ENCODE measurements at regions not wholly inside any gene's neighbourhood (a gene's known extent, or its start where the extent isn't known, plus 50 kb on each side); places are given as distances from the start of the nearest gene placed in this dataset.

DNA sequence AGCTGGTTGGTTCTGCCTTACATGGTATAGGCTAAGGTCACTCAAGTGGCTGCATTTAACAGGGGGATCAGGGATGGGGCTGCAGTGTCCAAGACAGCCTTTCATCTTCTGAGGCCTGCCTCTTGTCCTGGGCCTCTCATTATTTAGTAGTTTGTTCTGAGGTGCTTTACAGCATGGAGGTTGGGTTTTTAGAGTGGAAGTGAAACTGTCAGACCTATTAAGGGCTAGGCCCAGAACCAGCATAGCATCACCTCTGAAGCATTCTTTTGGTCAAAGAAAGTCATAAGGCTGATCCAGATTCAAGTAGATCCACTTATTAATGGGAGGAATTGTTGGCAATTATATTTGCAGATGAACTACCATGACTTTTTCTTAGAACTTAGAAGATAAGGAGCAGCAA lies 146.0 kb upstream of the NMUR2 start:
- BruUV-seq (replicated peaks) = no TSS peak
- CTCF ChIA-PET = no interaction called here

DNA sequence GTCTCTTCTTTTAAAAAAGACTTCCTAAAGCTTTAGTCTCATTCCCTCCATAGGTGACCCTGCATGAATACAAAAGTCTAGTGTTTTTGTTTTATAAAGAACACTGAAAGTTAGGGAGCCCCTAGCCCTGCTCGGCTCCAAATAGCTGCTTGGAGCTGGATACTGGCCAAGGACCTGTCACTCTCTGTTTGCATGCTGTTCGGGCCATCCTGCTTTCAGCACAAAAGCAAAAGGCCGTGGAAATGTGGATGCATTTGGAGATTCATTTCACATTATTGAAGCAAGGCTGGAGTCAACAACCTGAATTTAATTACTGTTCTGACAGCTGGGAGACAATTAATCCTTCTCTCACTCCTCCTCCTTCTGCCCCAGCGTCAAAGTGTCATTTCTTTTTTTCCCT lies 151.7 kb upstream of the NMUR2 start:
- TF ChIP-seq, protein P1, sequence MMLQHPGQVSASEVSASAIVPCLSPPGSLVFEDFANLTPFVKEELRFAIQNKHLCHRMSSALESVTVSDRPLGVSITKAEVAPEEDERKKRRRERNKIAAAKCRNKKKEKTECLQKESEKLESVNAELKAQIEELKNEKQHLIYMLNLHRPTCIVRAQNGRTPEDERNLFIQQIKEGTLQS (IDR thresholded peaks at IDR 0.05) = no peak
- no peak for TF ChIP-seq POLR2A (IDR thresholded peaks at IDR 0.05; ENCODE audit: borderline replicate concordance, extremely low read depth, insufficient read depth, insufficient read length)
- TF ChIP-seq SRF (IDR thresholded peaks at IDR 0.05; ENCODE audit: low read depth) = no peak
- TF ChIP-seq ZBTB33 (IDR thresholded peaks at IDR 0.05; ENCODE audit: extremely low read depth, insufficient replicate concordance, low read length) = no peak
- TF ChIP-seq EGR1 (IDR thresholded peaks at IDR 0.05; ENCODE audit: low read depth) = no peak
- no peak for TF ChIP-seq POLR2AphosphoS5 (IDR thresholded peaks at IDR 0.05; ENCODE audit: low read depth, low read length)
- TF ChIP-seq TCF7L2 (IDR thresholded peaks at IDR 0.05; ENCODE audit: borderline replicate concordance, extremely low read depth, insufficient read depth, insufficient read length) = no peak
- no peak for TF ChIP-seq ELF1 (IDR thresholded peaks at IDR 0.05; ENCODE audit: borderline replicate concordance, low read depth)
- no peak for TF ChIP-seq SIN3A (IDR thresholded peaks at IDR 0.05; ENCODE audit: low read depth)
- no peak for TF ChIP-seq JUND (IDR thresholded peaks at IDR 0.05)
- no peak for TF ChIP-seq ZNF274 (IDR thresholded peaks at IDR 0.05; ENCODE audit: low read depth, low read length)
- no peak for TF ChIP-seq FOSL1 (IDR thresholded peaks at IDR 0.05; ENCODE audit: low read depth)
- no peak for TF ChIP-seq CBX3 (IDR thresholded peaks at IDR 0.05; ENCODE audit: low read depth)
- no peak for TF ChIP-seq YY1 (IDR thresholded peaks at IDR 0.05; ENCODE audit: extremely low read depth, insufficient replicate concordance, low read depth, low read length)
- TF ChIP-seq RAD21 (IDR thresholded peaks at IDR 0.05; ENCODE audit: low read depth) = no peak
- no peak for TF ChIP-seq EZH2phosphoT487 (IDR thresholded peaks at IDR 0.05; ENCODE audit: borderline replicate concordance)
- H3K9me2 ChIP-seq (ENCODE audit: insufficient read depth) = no peaks in the 10 kb centered on the region
- no peaks in the 10 kb centered on the region for H3K9me3 ChIP-seq (ENCODE audit: control insufficient read depth in 1 of 2, insufficient read depth in 1 of 2, low read depth in 1 of 2, low read length in 2 of 2)
- ChIA-PET RAD21 (ENCODE audit: low non-redundant PET in 1 of 2, low total read pairs in 2 of 2, uncharacterized antibody in 2 of 2, unreplicated experiment in 2 of 2) (no interaction called here), POLR2A (no interaction called here), CTCF (no interaction called here)
- no peak overlapping the region for H3K9ac ChIP-seq (ENCODE audit: low read length)
- BruUV-seq (replicated peaks) = no TSS peak
- DNase-seq (ENCODE audit: low read depth, low spot score) (no peak), ATAC-seq (no peak)
- H3K36me3 ChIP-seq (ENCODE audit: control insufficient read depth in 1 of 2, insufficient read depth in 2 of 2, low read length in 2 of 2) = no peaks in the 10 kb centered on the region
- H2AFZ ChIP-seq (ENCODE audit: low read depth, low read length, poor library complexity, severe bottlenecking) = no peak overlapping the region
- intact Hi-C loops (cut with micrococcal nuclease) = no loop called here
- H4K20me1 ChIP-seq (ENCODE audit: insufficient read depth) = no peaks in the 10 kb centered on the region
- no peak overlapping the region for H3K27ac ChIP-seq (ENCODE audit: low read depth, low read length)
- H3K4me1 ChIP-seq (ENCODE audit: control insufficient read depth in 1 of 2, insufficient read depth in 2 of 2, low read length in 2 of 2) = no peaks in the 10 kb centered on the region
- no peaks in the 10 kb centered on the region for H3K27me3 ChIP-seq (ENCODE audit: insufficient read depth, low read length)
- H3K4me2 ChIP-seq (ENCODE audit: low read length) = no peak overlapping the region
- H3K79me2 ChIP-seq (ENCODE audit: insufficient read depth, low read length) = no peaks in the 10 kb centered on the region
- no peak overlapping the region for H3K4me3 ChIP-seq (replicated peaks in 1 of 2; ENCODE audit: low read depth in 1 of 2, low read length in 2 of 2)

More for the DNA sequence above, 146.0 kb upstream of the NMUR2 start:
- Histone ChIP-seq H3K4me2 (ENCODE audit: low read length) (no peak overlapping the region), H3K27ac (ENCODE audit: low read depth, low read length) (no peak overlapping the region), H2AFZ (ENCODE audit: low read depth, low read length, poor library complexity, severe bottlenecking) (no peak overlapping the region), H3K9ac (ENCODE audit: low read length) (no peak overlapping the region), H3K9me3 (ENCODE audit: control insufficient read depth in 1 of 2, insufficient read depth in 1 of 2, low read depth in 1 of 2, low read length in 2 of 2) (no peaks in the 10 kb centered on the region), H3K4me3 (replicated peaks in 1 of 2; ENCODE audit: low read depth in 1 of 2, low read length in 2 of 2) (no peak overlapping the region), H3K36me3 (ENCODE audit: control insufficient read depth in 1 of 2, insufficient read depth in 2 of 2, low read length in 2 of 2) (no peaks in the 10 kb centered on the region), H3K27me3 (ENCODE audit: insufficient read depth, low read length) (no peaks in the 10 kb centered on the region), H4K20me1 (ENCODE audit: insufficient read depth) (no peaks in the 10 kb centered on the region), H3K79me2 (ENCODE audit: insufficient read depth, low read length) (no peaks in the 10 kb centered on the region), H3K4me1 (ENCODE audit: control insufficient read depth in 1 of 2, insufficient read depth in 2 of 2, low read length in 2 of 2) (no peaks in the 10 kb centered on the region), H3K9me2 (ENCODE audit: insufficient read depth) (no peaks in the 10 kb centered on the region)
- intact Hi-C loops (cut with micrococcal nuclease) = no loop called here
- ChIA-PET POLR2A (no interaction called here), RAD21 (ENCODE audit: low non-redundant PET in 1 of 2, low total read pairs in 2 of 2, uncharacterized antibody in 2 of 2, unreplicated experiment in 2 of 2) (no interaction called here)
- DNase-seq (ENCODE audit: low read depth, low spot score) = no peak
- TF ChIP-seq CBX3 (IDR thresholded peaks at IDR 0.05; ENCODE audit: low read depth) (no peak), POLR2AphosphoS5 (IDR thresholded peaks at IDR 0.05; ENCODE audit: low read depth, low read length) (no peak), ZFX (IDR thresholded peaks at IDR 0.05) (no peak), ELF1 (IDR thresholded peaks at IDR 0.05; ENCODE audit: borderline replicate concordance, low read depth) (no peak), FOSL1 (IDR thresholded peaks at IDR 0.05; ENCODE audit: low read depth) (no peak)
- TF ChIP-seq, protein P1 (IDR thresholded peaks at IDR 0.05) = no peak
- no peak for ATAC-seq
